ENCODE measurements at regions not wholly inside any gene's neighbourhood (a gene's known extent, or its start where the extent isn't known, plus 50 kb on each side); places are given as distances from the start of the nearest gene placed in this dataset.
"Not testable (repeated sequence)": the region's sequence is repeated elsewhere in the genome, so short reads cannot be mapped to it uniquely, and the experiment has no call there.

- TF ChIP-seq CTCF, POLR2A (IDR thresholded peaks at IDR 0.05): not testable (repeated sequence)
These were observed 4804.0 kb upstream of the OR11H1 start for GRCh38 chr22:10723966-10724365.

Measured in right lobe of liver (tissue), 4 donors.